ENCODE measurements at regions not wholly inside any gene's neighbourhood (a gene's known extent, or its start where the extent isn't known, plus 50 kb on each side); places are given as distances from the start of the nearest gene placed in this dataset.

GRCh38 chr1:199383793-199384192 is 643.7 kb upstream of the NR5A2 start:
- intact Hi-C loops (cut with DNase I) = no loop called here
- H3K27ac ChIP-seq (replicated peaks in 1 of 4) = no peak overlapping the region
- H3K27me3 ChIP-seq = no peaks in the 10 kb centered on the region
- no peaks in the 10 kb centered on the region for H3K9me3 ChIP-seq
- H3K4me3 ChIP-seq = no peak overlapping the region
- no peaks in the 10 kb centered on the region for H3K36me3 ChIP-seq
- H3K4me1 ChIP-seq = no peaks in the 10 kb centered on the region
- DNase-seq (ENCODE audit: extremely low spot score) = no peak
- no peak for TF ChIP-seq POLR2AphosphoS5 (IDR thresholded peaks at IDR 0.05)

GRCh38 chr1:199394856-199395255 is 632.7 kb upstream of the NR5A2 start:
- no peak for DNase-seq (ENCODE audit: extremely low spot score)
- H3K9me3 ChIP-seq = no peaks in the 10 kb centered on the region
- no peaks in the 10 kb centered on the region for H3K27me3 ChIP-seq
- no peak overlapping the region for H3K4me3 ChIP-seq
- no peaks in the 10 kb centered on the region for H3K36me3 ChIP-seq
- H3K27ac ChIP-seq (replicated peaks in 1 of 4) = no peak overlapping the region
- H3K4me1 ChIP-seq = no peaks in the 10 kb centered on the region
- 90% methylated on average over 3 of the region's 3 CpGs for WGBS
- TF ChIP-seq EP300 (IDR thresholded peaks at IDR 0.05) (no peak), POLR2A (IDR thresholded peaks at IDR 0.05; ENCODE audit: low read depth) (no peak), CTCF (IDR thresholded peaks at IDR 0.05) (no peak), POLR2AphosphoS5 (IDR thresholded peaks at IDR 0.05) (no peak)
- intact Hi-C loops (cut with DNase I) = no loop called here

DNA sequence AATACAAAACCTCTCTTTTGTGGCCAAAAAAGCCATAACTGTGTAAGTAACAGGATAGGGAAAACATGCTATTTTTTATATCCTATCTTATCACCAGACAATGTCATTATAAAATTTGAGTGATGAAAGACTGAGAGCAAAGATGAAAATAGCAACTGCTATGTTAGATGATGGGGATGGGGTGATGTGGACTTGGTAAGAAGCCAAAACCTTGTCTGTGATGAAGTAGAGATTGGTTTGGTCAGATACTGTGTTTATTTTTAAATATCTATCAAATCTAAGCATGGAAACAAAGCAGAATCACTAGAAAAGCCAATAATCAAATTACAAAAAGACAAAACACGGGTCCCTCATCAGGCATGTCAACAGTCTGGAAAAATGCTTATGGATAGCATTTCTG is 631.1 kb upstream of the NR5A2 start:
- 58% methylated on average over 1 of the region's 1 CpG for WGBS
- H3K4me1 ChIP-seq = no peaks in the 10 kb centered on the region
- no peaks in the 10 kb centered on the region for H3K36me3 ChIP-seq
- DNase-seq (ENCODE audit: extremely low spot score) = no peak
- TF ChIP-seq CTCF (IDR thresholded peaks at IDR 0.05) (no peak), POLR2A (IDR thresholded peaks at IDR 0.05; ENCODE audit: low read depth) (no peak), EP300 (IDR thresholded peaks at IDR 0.05) (no peak), POLR2AphosphoS5 (IDR thresholded peaks at IDR 0.05) (no peak)
- H3K27me3 ChIP-seq = no peaks in the 10 kb centered on the region
- intact Hi-C loops (cut with DNase I) = no loop called here
- no peak overlapping the region for H3K4me3 ChIP-seq
- H3K27ac ChIP-seq (replicated peaks in 1 of 4) = no peak overlapping the region
- no peaks in the 10 kb centered on the region for H3K9me3 ChIP-seq

GRCh38 chr1:199399996-199400724 is 627.4 kb upstream of the NR5A2 start:
- 62% methylated on average over 3 of the region's 3 CpGs for WGBS
- no peak overlapping the region for H3K27ac ChIP-seq (replicated peaks in 1 of 4)
- intact Hi-C loops (cut with DNase I) = no loop called here
- H3K4me1 ChIP-seq = peaks cover 0 to 13% (median 0%) of the 10 kb centered on the region in 4 donors
- H3K4me3 ChIP-seq = no peak overlapping the region
- no peaks in the 10 kb centered on the region for H3K27me3 ChIP-seq
- no peaks in the 10 kb centered on the region for H3K36me3 ChIP-seq
- TF ChIP-seq CTCF (IDR thresholded peaks at IDR 0.05) (no peak), POLR2AphosphoS5 (IDR thresholded peaks at IDR 0.05) (no peak), EP300 (IDR thresholded peaks at IDR 0.05) (no peak), POLR2A (IDR thresholded peaks at IDR 0.05; ENCODE audit: low read depth) (no peak)
- no peaks in the 10 kb centered on the region for H3K9me3 ChIP-seq
- DNase-seq (ENCODE audit: extremely low spot score) = no peak

- DNase-seq (ENCODE audit: extremely low spot score) = no peak
- H3K27me3 ChIP-seq = no peaks in the 10 kb centered on the region
- peaks cover 0 to 3% (median 0%) of the 10 kb centered on the region in 4 donors for H3K9me3 ChIP-seq
- 89% methylated on average over 1 of the region's 1 CpG for WGBS
- TF ChIP-seq POLR2A (IDR thresholded peaks at IDR 0.05; ENCODE audit: low read depth) = no peak
- intact Hi-C loops (cut with DNase I) = no loop called here
- no peak overlapping the region for H3K4me3 ChIP-seq
- H3K4me1 ChIP-seq = peaks cover 0 to 13% (median 0%) of the 10 kb centered on the region in 4 donors
- no peaks in the 10 kb centered on the region for H3K36me3 ChIP-seq
- H3K27ac ChIP-seq (replicated peaks in 1 of 4) = no peak overlapping the region
These were observed 623.9 kb upstream of the NR5A2 start for GRCh38 chr1:199403531-199404116.
